Stimulated activated CD4-positive, alpha-beta T cell treated with anti-CD3 and anti-CD28 coated beads, Interleukin-12 subunit alpha, Interleukin-12 subunit beta, amount 100 ng/mL, for 48 hours (primary cell): ENCODE measurements at regions not wholly inside any gene's neighbourhood (a gene's known extent, or its start where the extent isn't known, plus 50 kb on each side); places are given as distances from the start of the nearest gene placed in this dataset.
"Not testable (repeated sequence)": the region's sequence is repeated elsewhere in the genome, so short reads cannot be mapped to it uniquely, and the experiment has no call there.

Experiments used
- DNase-seq, 3 donors: peaks; one replicate each; pipeline ENCODE4 v3.0.0-alpha.2; 2020; ENCODE audit warnings: low read depth in 2 of 3, low spot score in 1 of 3

GRCh38 chr12:104906695-104907094 lies 51.4 kb downstream of the SLC41A2 start:
- DNase-seq, result no peak

GRCh38 chr12:104905446-104905845 lies 52.6 kb downstream of the SLC41A2 start:
- not testable (repeated sequence) for DNase-seq

- no peak for DNase-seq
Measured at GRCh38 chr12:104903648-104904423, 54.3 kb downstream of the SLC41A2 start.

GRCh38 chr12:104902125-104902524 lies 56.0 kb downstream of the SLC41A2 start:
- no peak for DNase-seq

GRCh38 chr12:104896710-104897109 lies 61.4 kb downstream of the SLC41A2 start:
- DNase-seq, result no peak

GRCh38 chr12:104896146-104896545 lies 61.9 kb downstream of the SLC41A2 start:
- DNase-seq, result no peak

GRCh38 chr12:104895415-104895814 lies 62.7 kb downstream of the SLC41A2 start:
- DNase-seq, result no peak

GRCh38 chr12:104890476-104891096 lies 67.5 kb downstream of the SLC41A2 start:
- DNase-seq, result peak in 1 of 3 donors; percentile 2

- DNase-seq, result no peak
Measured at GRCh38 chr12:104889735-104890134, 68.4 kb downstream of the SLC41A2 start.

GRCh38 chr12:104888892-104889291 lies 69.2 kb downstream of the SLC41A2 start:
- no peak for DNase-seq

- DNase-seq, result no peak
Measured at GRCh38 chr12:104888481-104888880, 69.6 kb downstream of the SLC41A2 start.

GRCh38 chr12:104887452-104887851 lies 70.6 kb downstream of the SLC41A2 start:
- DNase-seq, result no peak

GRCh38 chr12:104886418-104887401 lies 71.4 kb downstream of the SLC41A2 start:
- no peak for DNase-seq

- not testable (repeated sequence) for DNase-seq
Measured at GRCh38 chr12:104878858-104879257, 79.2 kb downstream of the SLC41A2 start.

GRCh38 chr12:104877103-104877705 lies 80.9 kb downstream of the SLC41A2 start:
- peak in 1 of 3 donors; percentile 2 for DNase-seq

GRCh38 chr12:104873374-104873773 lies 84.7 kb downstream of the SLC41A2 start:
- no peak for DNase-seq

- no peak for DNase-seq
Measured at GRCh38 chr12:104870797-104871196, 87.3 kb downstream of the SLC41A2 start.

GRCh38 chr12:104866291-104866690 lies 91.8 kb downstream of the SLC41A2 start:
- DNase-seq, result no peak

GRCh38 chr12:104865080-104865479 lies 93.0 kb downstream of the SLC41A2 start:
- no peak for DNase-seq

GRCh38 chr12:104864668-104865067 lies 93.4 kb downstream of the SLC41A2 start:
- DNase-seq, result no peak
